Stimulated activated CD4-positive, alpha-beta T cell treated with anti-CD3 and anti-CD28 coated beads, TNF-alpha, amount 100 ng/mL, for 4 hours (primary cell): ENCODE measurements at regions not wholly inside any gene's neighbourhood (a gene's known extent, or its start where the extent isn't known, plus 50 kb on each side); places are given as distances from the start of the nearest gene placed in this dataset.
"Not testable (repeated sequence)": the region's sequence is repeated elsewhere in the genome, so short reads cannot be mapped to it uniquely, and the experiment has no call there.

ENCODE experiments used
- DNase-seq, 3 experiments: peaks; one replicate each; pipeline ENCODE4 v3.0.0-alpha.2; 2020; ENCODE audit warnings: low read depth in 3 of 3

- DNase-seq, result no peak
These were observed 62.1 kb upstream of the GPC1 start for GRCh38 chr2:240373289-240373885.

- DNase-seq, result no peak
These were observed 61.2 kb upstream of the GPC1 start for GRCh38 chr2:240374085-240374907.

GRCh38 chr2:240375024-240375645 lies 60.3 kb upstream of the GPC1 start:
- no peak for DNase-seq

GRCh38 chr2:240376739-240377138 lies 58.7 kb upstream of the GPC1 start:
- DNase-seq, result no peak

- DNase-seq, result no peak
These were observed 58.1 kb upstream of the GPC1 start for GRCh38 chr2:240377366-240377765.

GRCh38 chr2:240379089-240379636 lies 56.3 kb upstream of the GPC1 start:
- DNase-seq, result no peak

- no peak for DNase-seq
These were observed 52.2 kb upstream of the GPC1 start for GRCh38 chr2:240383099-240383758.

- DNase-seq, result no peak
These were observed 51.4 kb upstream of the GPC1 start for GRCh38 chr2:240383871-240384700.

- no peak for DNase-seq
These were observed 50.6 kb upstream of the GPC1 start for GRCh38 chr2:240384711-240385450.

- DNase-seq, result not testable (repeated sequence)
These were observed 49.9 kb upstream of the GPC1 start for GRCh38 chr2:240385451-240386161.
